ENCODE measurements at regions not wholly inside any gene's neighbourhood (a gene's known extent, or its start where the extent isn't known, plus 50 kb on each side); places are given as distances from the start of the nearest gene placed in this dataset.

DNA sequence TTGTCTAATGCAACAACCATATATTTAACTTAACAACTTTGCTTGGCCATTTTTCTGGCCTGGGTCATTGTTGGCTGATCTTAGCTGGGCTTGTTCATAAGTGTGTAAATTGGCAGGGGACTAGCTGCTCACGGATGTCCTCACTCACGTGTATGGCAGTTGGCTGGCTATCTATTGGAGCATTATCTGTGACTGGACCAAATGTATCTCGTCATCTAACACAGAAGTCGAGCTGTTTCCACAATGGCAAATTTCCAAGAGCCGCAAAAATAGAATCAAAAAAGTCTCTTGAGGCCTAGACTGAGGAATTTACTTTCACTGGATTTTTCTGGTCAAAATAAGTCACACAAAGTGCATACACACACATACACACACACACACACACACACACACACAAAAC lies 893.3 kb downstream of the FAM181B start:
- TF ChIP-seq, protein P1, sequence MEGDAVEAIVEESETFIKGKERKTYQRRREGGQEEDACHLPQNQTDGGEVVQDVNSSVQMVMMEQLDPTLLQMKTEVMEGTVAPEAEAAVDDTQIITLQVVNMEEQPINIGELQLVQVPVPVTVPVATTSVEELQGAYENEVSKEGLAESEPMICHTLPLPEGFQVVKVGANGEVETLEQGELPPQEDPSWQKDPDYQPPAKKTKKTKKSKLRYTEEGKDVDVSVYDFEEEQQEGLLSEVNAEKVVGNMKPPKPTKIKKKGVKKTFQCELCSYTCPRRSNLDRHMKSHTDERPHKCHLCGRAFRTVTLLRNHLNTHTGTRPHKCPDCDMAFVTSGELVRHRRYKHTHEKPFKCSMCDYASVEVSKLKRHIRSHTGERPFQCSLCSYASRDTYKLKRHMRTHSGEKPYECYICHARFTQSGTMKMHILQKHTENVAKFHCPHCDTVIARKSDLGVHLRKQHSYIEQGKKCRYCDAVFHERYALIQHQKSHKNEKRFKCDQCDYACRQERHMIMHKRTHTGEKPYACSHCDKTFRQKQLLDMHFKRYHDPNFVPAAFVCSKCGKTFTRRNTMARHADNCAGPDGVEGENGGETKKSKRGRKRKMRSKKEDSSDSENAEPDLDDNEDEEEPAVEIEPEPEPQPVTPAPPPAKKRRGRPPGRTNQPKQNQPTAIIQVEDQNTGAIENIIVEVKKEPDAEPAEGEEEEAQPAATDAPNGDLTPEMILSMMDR (IDR thresholded peaks at IDR 0.05): no peak
- no peak for TF ChIP-seq POLR2A (IDR thresholded peaks at IDR 0.05)

All from Peyer's patch (tissue), 4 donors.